ENCODE measurements at regions not wholly inside any gene's neighbourhood (a gene's known extent, or its start where the extent isn't known, plus 50 kb on each side); places are given as distances from the start of the nearest gene placed in this dataset.

DNA sequence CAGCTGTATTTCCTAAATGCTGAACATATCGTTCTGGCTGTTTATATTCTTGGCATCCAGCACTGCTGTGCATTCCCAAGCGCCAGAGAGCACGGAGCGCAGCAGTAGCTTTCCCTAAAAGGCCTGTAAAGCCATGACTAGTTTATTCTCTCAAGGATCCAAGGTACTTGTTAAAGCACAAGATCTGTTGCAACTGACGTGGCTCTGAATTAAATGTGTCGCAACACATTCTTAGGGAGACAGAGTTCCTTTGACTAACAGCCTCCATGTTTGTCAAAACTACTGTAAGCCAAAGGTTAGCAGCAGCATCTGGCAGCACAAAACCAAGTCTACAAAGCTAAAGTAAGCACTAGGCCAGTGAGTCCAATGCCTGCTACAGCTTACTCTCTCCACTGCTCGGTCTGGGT is 188.6 kb upstream of the FN1 start (continued):
- TF ChIP-seq BRF2 (CRISPR knock-in tag; IDR thresholded peaks at IDR 0.05) (no peak), XBP1 (CRISPR knock-in tag; IDR thresholded peaks at IDR 0.05) (peak; percentile 23; the same call in 1 of the 2 replicates), ZBTB38 (CRISPR knock-in tag; IDR thresholded peaks at IDR 0.05) (peak; percentile 97), ZHX2 (IDR thresholded peaks at IDR 0.05; ENCODE audit: low read depth) (peak; percentile 78), ZHX2 (CRISPR knock-in tag; IDR thresholded peaks at IDR 0.05; ENCODE audit: borderline replicate concordance) (no peak), ZNF605 (CRISPR knock-in tag; IDR thresholded peaks at IDR 0.05) (peak; percentile 39; the same call in 1 of the 2 replicates), SOX5 (CRISPR knock-in tag; IDR thresholded peaks at IDR 0.05; ENCODE audit: borderline replicate concordance) (peak; percentile 68), ZNF142 (CRISPR knock-in tag; IDR thresholded peaks at IDR 0.05) (0 out of 2 replicates have a peak, but pooled peaks have one; percentile 54), MAFF (IDR thresholded peaks at IDR 0.05; ENCODE audit: low read depth, low read length) (no peak), ZFX (CRISPR knock-in tag; IDR thresholded peaks at IDR 0.05; ENCODE audit: low read depth) (peak; percentile 60), FOXA1 (IDR thresholded peaks at IDR 0.05) (no peak), FOXA1 (CRISPR knock-in tag; IDR thresholded peaks at IDR 0.05) (peak; percentile 56; the same call in 1 of the 2 replicates), SP140L (CRISPR knock-in tag; IDR thresholded peaks at IDR 0.05; ENCODE audit: borderline replicate concordance) (0 out of 2 replicates have a peak, but pooled peaks have one; percentile 30), HMG20A (CRISPR knock-in tag; IDR thresholded peaks at IDR 0.05; ENCODE audit: borderline replicate concordance) (peak; percentile 76; the same call in 1 of the 2 replicates)
- TF ChIP-seq, protein P1, sequence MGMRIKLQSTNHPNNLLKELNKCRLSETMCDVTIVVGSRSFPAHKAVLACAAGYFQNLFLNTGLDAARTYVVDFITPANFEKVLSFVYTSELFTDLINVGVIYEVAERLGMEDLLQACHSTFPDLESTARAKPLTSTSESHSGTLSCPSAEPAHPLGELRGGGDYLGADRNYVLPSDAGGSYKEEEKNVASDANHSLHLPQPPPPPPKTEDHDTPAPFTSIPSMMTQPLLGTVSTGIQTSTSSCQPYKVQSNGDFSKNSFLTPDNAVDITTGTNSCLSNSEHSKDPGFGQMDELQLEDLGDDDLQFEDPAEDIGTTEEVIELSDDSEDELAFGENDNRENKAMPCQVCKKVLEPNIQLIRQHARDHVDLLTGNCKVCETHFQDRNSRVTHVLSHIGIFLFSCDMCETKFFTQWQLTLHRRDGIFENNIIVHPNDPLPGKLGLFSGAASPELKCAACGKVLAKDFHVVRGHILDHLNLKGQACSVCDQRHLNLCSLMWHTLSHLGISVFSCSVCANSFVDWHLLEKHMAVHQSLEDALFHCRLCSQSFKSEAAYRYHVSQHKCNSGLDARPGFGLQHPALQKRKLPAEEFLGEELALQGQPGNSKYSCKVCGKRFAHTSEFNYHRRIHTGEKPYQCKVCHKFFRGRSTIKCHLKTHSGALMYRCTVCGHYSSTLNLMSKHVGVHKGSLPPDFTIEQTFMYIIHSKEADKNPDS (CRISPR knock-in tag; IDR thresholded peaks at IDR 0.05), result no peak; the same call in 1 of the 2 replicates

Data from HepG2 (cell line).